ENCODE measurements at regions not wholly inside any gene's neighbourhood (a gene's known extent, or its start where the extent isn't known, plus 50 kb on each side); places are given as distances from the start of the nearest gene placed in this dataset.

DNA sequence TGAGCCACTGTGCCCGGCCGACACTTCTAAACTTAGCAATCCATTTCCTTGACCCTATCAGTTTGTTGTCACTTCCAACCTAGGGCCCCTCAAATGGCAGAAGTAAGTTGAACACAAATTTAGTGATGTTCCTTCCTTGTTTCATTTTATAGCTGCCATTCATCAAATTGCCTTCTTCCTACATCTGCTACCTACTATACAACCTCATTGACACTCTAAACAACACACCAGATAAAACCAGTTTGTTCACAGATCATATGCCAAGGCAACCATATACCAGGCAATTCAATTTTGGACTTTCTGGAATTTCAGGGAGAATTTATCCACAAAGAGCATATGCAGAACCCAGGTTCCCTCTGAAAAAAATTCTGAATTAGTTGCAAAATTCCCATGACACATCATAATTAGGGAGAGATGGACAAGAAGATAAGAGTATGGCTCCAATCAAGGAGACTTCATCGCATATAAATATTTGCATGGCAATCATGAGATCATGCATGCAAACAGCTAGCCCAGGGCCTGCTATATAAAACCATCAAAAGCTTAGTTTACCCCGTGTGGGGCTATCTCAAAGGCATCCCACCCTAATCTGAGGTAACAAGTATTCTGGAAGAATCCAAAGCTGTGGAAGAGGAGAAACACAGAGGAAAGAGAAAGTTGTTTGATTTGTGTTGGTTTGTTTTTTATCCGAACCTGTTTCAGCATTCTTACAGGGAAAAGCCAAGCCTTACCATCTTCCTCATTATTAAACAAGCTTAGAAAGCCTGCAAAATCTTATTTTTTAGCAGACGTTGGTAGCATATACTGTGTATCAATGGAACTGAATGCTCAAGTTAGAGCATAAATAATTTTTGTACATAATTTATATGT, 132.8 kb upstream of the TNFAIP3 start:
- DNase-seq: no peak

DNA sequence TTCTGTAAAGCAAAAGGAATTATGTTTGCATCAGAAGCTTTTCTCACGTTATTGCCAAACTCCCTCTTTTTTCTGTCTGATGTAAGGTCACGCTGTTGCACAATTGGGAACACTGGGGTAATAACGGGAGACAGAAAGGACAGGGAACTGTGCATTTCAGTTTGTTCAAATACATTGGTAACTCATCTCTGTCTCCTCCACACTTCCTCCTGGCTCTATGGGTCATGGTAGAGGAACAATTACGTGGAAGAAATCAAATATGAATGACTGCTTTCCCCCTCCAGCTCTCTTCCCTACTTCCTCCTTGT, 132.2 kb upstream of the TNFAIP3 start:
- DNase-seq: no peak

DNA sequence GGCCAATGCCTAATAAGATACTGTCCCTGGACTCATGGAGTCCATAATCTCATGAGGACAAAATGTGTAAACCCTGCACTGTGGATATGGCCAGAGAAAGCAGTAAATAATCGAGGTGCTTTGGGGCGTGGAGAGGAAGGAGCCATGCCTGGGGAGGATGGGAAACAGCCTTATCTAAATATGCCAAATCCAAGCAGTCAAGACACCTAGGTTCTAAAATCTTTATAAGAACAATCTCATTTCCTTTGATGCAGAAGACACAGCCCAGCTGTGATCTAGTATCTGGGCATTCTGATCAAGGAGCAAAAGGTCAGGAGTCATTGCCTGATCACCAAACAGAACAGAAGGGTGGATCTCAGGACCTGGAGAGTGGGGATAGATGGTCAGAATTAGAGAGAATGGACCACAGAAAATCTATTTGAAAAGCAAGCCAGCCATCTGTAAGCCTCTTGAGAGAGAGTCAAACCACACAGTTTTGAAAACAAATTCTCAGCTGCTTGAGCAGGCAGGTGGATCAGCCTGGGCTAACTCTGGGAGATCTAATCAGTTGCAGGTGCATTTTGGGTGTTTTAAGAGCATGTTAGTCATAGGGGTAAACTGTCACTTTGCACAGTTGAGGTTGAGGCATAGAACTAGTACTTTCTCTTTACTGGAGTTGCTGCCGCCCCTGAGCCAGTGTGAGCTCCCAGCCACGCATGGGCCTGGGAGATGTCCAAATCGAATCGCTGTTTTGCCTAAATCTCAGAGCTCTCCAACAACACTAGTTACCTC, 130.8 kb upstream of the TNFAIP3 start:
- DNase-seq: no peak

DNA sequence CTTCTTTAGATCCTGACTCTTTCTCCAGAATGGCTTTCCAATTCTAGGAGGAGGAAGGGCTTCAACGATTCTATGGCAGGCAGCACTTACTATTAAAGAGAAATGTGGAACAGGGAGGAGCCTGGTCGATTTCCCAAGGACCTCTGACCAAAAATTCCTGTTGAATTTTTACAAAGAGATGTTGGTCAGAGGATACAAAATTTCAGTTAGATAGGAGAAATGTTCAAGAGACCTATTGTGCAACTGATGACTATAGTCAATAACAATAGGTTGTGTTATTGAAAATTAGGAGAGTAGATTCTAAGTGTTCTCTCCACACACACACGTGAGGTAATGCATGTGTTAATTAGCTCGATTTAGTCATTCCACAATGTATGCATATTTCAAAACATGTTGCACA, 130.1 kb upstream of the TNFAIP3 start:
- DNase-seq: no peak

DNA sequence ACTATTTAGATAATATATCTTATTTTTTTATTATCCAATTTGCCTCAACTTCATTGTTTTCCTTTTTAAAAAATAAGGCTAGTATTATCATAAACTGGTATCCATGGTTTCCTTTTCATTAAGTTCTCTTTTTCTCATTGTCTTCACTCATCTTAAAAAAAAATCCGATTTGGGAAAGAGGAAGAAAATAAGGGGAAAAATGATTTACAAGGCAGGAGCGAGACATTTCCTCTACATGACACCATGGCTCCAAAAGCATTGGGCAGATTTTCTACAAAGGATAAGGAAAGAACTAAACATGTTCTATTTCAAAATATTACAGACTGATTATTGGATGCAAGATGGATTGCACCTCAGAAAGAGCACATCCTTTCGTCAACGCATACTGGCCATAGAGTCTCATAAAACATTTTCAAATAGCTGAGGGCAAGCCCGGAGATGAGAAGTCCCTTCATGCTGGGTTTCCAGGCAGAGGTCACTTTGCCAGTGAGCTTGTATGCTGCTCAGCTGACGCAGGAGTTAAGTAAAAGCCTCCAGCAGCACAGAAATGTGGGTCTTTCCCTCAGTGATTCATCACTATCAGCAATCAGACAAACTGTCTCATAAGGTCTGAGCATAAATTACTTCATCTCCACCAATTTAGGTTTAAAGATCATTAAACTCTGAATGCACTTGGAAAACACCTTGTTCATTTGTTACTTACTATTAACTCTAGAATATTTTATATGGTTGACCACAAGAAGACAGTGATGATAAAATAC, 129.0 kb upstream of the TNFAIP3 start:
- no peak for DNase-seq

DNA sequence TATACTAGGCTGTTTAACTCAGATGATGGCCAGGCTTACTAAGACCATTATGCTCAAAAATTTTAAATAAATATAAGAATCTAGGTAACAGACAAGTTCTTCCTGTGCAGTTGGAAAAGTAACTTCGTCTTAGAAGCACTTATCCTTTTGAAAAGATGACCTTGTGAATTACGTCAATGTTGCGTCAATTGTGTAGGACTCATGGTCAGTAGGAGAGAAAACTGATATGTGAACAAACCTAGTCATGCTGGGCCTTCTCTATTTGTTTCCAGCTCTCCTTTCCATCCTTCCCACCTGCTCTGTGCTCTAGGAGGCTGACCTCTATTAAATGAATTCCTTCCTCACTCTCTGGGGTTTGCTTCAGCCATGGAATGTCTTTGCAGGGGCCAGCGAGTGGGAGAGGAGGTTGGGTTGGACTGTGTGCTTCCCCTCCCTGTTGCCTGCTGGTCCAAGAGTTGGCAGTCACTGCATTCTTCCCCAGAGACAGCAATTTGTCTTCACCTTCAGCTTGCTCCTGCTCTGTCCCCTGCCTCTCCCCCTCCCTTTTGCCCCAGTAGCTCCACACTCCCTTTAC, 128.0 kb upstream of the TNFAIP3 start:
- DNase-seq: no peak

DNA sequence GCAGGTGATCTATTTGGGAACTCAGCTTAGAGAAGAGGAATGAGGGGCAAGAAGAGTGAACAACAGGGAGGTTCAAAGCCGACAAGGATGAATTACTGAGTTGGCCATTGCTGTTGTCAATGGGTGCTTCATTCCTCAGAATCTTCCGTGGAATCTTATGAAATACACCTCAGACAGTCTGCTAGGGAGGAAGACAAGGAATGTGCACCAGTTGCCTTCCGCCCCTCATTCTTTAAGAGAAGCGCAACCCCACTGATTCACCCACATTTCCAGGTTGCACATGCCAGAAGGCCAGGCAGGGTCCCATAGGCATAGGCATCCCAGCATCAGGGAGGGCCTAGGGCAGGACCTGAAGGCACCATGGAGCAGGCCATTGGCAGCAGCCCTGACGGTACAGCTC, 127.5 kb upstream of the TNFAIP3 start:
- no peak for DNase-seq

DNA sequence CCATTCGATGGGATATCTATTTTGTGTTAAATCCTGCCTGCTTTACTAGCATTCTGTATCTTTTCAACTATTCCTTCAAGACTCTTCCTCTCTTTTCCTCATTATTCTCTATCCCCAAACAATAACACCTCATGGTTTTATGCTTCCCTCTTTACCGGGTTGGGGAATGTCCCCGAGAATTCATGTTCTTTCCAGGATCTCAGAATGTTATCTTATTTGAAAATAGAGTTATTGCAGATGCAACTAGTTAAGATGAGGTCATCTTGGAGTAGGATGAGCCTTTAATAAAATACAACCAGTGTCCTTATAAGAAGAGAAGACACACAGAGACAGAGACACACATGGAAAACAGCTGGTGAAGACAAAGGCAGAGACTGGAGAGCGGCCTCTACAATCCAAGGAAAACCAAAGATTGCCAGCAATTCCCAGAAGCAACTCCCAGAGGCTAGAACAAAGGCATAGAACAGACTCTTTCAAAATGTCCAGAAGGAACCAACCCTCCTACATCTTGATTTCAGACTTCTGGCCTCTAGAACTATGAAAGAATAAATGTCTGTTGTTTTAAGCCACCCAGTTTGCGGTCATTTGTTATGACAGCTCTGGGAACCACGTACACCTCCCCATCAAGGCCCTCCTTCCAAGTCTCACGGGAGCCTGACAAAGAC, 126.8 kb upstream of the TNFAIP3 start:
- no peak for DNase-seq

DNA sequence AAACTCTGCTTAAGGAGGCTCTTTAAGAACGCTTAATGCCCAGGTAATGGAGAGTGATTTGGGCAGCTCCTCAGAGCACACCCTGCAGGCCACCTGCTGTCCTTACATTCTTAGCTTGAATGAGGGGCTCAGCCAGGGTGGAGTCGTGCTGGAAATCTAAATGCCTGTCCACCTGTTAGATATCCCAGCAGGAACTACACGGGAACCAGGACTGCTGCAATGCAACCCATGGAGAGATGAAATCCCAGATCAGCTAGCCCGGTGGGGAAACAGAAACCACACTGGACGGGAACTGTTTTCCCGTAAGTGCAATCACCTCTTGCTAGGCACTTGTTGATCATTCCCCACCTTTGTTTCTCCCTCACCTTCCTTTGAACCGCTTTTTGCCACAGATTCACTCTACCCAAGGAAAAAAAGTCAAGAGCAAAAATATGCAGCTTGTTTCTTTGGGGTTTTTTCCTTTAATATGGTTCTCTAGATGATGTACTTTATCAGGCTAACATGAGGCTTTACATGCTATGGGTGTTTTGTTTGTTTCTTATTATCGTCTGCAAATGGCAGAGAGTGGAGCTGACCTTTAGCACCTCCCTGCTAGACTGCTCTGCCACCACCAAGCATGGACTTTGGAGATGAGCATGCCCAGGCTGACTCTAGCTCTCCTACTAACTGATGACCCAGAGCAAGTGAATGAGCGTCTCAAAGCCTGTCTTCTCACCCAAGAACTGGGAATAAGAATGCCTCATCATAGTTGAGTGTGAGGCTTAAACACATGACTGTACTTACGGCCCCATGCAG, 125.9 kb upstream of the TNFAIP3 start:
- no peak for DNase-seq

DNA sequence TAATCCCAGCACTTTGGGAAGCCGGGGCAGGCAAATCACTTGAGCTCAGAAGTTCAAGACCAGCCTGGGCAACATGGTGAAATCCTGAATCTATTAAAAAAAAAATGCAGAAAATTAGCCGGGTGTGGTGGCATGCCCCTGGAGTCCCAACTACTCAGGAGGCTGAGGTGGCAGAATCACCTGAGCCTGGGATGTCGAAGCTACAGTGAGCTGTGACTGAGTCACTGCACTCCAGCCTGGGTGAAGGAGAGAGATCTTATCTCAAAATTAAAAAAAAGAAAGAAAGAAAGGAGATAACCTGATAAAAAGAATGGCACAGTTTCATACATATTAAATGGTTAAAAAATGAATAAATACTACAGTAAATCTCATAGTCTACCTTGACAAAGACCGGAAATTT, 123.6 kb upstream of the TNFAIP3 start:
- DNase-seq: no peak

DNA sequence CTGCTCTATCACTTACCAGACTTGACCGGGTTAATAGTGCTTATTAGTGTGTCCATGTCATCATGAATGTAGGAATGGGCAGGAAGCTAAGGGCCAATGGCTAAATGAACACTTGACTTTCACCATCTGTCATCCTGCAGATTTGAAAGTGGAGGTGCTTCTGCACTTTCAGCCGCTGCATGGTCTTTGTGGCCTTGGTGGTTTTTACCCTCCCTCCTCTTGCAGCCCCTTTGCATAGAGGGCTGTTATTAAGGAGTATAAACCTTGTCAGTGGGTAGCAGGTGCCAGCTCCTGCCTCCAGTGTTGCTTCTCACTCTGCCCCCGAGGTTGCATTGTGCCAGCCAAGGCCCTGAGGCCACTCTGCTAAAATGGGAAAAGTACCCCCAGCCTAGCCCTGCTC, 122.2 kb upstream of the TNFAIP3 start:
- DNase-seq: no peak

DNA sequence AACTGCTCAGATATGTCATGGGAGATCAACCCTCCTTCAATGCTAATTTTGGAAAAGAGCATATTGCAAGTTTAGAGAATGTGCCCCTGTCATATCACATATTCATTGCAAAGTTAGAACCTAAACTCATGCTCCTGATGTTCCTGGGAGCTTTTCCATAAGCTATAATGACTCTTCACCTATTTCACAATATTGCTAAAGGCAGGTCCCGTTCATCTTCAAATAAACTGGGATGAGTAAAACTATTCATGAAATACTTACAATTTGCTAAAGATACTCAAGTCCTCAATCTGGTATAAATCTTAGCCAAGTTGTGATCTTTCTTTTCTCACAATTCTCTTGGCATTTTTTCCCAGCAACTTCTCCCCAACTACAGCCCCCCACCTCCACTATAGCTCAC, 121.7 kb upstream of the TNFAIP3 start:
- no peak for DNase-seq

DNA sequence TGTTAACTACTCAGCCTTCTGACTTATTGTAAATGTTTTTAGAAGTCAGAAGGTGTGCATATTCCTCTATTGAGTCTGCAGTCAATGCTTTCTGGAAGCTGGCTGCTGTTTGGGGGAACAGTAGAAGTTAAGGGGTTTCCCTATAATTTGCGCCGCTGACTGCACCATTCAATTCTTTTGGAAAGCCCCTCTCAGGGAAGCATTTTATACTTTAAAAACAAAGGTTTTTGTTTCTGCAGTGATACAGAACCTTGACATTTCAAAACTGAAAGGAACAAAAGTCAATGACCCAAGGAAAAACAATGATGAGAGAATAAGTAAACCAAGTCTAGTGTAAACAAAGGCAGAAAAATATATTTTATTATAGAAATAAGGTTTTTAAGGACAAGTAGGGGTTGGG, 120.8 kb upstream of the TNFAIP3 start:
- no peak for DNase-seq

DNA sequence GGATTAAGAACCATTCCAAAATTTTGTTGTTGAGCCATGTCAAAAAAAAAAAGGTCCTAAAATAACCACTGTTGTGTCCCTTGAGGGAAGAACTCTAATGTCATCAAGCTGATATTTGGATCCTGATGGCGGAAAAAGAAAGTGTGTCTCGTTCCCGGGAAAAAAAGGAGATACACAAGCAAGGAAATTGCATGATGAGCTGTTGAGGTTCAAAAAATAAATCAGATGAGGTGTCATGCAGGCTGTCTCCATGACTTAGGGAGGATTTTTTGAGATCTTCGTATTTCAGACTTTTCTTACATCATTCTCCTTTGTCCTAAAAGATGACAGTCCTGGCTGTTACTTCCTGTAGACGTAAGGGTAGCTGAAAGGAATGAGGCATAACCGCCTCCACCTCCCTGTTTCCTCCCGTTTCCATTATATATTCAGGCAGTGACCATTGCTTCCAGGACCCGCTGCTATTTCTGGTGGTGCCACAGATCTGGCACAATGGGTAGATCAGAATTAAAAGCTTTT, 117.3 kb upstream of the TNFAIP3 start:
- DNase-seq: peak; percentile 40

DNA sequence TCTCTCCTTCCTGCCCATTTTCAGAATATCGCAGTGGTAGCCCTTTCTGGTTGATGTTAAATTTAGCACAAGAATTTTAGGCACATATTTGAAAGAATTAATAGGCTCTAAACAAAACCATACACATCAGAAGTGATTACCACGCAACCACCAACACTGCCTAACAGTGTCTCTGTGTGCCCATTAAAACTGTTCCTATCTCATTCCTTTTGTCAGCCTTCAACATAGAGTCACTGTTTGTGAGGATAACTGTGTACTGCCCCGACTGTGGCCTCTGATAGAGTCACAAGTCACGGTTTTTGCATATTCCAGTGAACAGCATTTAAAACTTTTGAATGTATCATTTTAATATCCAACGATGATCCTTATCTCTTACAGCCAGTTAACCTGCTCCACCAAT, 116.8 kb upstream of the TNFAIP3 start:
- DNase-seq: no peak

DNA sequence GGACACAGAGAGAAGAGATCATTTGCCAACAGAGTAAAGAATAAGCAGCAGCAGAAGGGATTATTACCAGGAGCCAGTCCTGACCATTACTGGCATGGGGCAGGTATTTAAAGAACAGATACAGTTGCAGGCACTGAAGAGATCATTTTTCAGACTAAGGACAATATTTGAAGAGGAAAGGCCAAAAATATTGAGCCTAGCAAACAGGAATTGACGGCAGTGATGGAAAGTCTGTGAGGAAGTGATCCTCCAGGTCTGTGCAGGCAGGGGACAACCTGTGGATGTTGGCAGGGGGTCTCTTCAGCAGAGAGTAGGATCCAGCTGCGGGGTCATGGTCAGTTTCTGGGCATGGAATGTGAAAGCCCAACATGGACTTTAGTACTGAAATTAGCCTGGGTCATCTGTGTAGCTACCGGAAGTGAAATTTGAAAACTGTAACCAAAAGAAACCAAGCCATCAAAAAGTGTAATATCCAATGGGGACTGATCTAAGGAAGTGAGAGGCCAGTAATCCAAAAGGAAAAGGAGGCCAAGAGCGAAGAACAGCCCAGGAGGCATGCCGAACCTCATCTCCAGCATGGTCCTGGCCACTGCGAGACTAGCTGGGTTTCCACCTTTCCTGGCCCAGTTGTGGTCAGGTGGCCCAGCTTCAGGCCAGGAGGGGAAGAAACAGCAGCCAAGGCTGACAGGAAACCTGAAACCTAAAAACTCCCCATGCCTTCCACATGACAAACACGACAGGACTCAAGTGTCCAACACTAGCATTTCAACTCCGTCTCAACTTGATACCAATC, 115.1 kb upstream of the TNFAIP3 start:
- no peak for DNase-seq

DNA sequence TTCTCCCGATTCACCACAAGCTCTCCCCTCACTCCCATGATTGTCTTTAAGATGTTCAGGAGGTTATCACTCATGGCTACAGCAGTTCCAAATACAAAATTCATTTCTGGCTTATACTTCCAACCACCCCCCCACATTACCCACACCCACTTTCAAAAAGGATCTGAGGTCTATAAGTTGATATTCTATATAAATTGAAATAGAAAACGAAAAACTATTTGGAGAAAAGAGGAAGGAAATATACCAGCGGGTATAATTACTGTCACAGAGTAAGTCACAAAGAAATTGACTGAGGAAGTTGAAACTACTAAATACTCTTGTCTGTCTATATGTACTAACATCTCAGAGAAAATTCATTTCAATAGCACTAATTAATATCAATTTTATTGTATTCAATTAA, 112.7 kb upstream of the TNFAIP3 start:
- no peak for DNase-seq

DNA sequence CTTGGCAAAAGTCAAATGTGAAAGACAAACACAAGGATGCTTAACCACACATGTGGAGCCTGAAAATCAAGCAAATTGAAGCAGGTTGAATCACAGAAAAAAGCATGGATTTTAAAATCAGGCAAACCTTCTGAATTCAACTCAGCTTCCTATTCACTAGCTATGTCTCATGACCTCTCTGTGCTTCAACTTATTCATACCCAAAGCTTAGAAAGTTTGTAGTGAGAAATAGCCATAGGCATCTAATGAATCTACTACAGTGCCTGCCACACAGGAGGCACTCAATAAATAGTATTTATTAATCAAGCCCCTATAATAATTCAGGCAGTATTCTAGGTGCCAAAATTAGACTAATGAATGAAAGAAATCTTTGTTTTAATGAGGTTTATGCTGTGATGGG, 112.2 kb upstream of the TNFAIP3 start:
- no peak for DNase-seq

DNA sequence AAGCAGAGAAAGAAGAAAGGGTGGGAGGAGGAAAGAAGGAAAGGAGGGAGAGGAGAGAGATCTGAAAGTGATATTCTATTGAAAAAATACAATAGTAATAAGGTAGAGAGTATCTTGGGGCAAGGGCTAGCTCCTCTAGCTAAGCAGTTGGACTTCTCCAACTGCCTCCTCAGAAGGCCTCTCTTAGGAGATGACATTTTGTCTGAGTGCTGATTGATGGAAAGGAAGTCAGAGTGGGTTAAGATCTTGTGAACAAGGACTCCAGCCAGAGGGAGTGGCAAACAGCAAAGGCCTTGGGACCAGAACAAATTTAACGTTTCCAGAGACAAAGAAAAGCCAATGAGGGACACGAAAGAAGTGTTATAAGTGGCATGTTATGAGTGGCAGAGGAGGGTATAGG, 111.8 kb upstream of the TNFAIP3 start:
- DNase-seq: no peak

DNA sequence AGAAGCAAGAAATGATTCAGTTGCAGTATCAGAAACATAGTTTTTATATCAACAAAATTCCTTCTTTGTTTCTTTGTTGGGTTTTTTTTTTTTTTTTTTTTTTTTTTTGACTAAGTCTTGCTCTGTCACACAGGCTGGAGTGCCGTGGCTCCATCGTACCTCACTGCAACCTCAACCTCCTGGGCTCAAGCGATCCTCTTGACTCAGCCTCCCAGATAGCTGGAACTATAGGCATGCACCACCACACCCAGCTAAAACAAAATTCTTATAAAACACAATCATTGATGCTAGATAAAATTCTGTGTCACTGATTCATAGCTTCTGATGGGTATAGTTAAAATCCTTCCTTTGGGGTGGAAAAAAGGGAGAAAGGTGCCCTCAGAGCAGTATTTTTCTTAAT, 110.3 kb upstream of the TNFAIP3 start:
- DNase-seq: no peak

All from renal pelvis (tissue), 1 donor.